SU-DHL-6 (cell line): ENCODE measurements at regions not wholly inside any gene's neighbourhood (a gene's known extent, or its start where the extent isn't known, plus 50 kb on each side); places are given as distances from the start of the nearest gene placed in this dataset.

ENCODE experiments used
- CTCF ChIP-seq: fragments of 200-600 bp; sonication (generic); IDR thresholded peaks from one replicate; pipeline ENCODE4 v1.5.1; 2017; ENCODE audit warnings: antibody characterized with exemption, mild to moderate bottlenecking, low read length, moderate library complexity; ENCODE audit not compliant: insufficient read depth, poor library complexity, severe bottlenecking
- EZH2phosphoT487 ChIP-seq: fragments of 200-600 bp; sonication (generic), shearing (Covaris generic); conservative IDR thresholded peaks from 2 replicates; pipeline ENCODE4 v1.6.1; 2018; ENCODE audit warnings: mild to moderate bottlenecking, antibody characterized with exemption, low read length, moderate library complexity, mixed read lengths

GRCh38 chr5:105259581-105260217 lies 1697.1 kb upstream of the NUDT12 start:
- no peak for TF ChIP-seq CTCF
- no peak for TF ChIP-seq EZH2phosphoT487
